ENCODE measurements at regions not wholly inside any gene's neighbourhood (a gene's known extent, or its start where the extent isn't known, plus 50 kb on each side); places are given as distances from the start of the nearest gene placed in this dataset.
"Not testable (repeated sequence)": the region's sequence is repeated elsewhere in the genome, so short reads cannot be mapped to it uniquely, and the experiment has no call there.

DNA sequence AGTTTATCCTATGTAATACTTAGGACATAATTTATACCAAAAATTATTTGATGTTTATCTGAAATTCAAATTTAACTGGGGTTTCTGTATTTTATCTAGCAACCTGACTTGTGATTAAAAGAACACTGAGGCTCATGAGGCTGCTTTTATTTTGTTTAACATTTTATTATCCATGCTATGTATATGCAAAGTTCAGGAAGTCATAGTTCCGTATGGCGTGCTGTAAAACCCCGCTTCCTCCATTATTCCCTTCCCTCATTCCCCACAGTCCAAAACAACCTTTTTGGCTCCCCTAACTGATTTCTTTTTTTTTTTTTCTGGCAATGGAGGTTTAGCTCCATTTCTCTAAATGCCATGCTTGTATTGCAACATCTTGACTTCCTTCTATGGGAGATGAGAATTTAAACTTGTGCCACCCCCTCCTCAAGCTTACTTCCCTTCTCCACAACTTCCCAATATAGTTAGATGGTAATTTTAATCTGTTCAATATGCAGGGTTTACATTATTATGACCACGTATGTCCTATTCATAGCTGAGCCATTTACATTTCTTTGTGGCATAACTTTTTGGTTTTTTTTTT lies 138.0 kb upstream of the DNAH14 start:
- no peak for DNase-seq

DNA sequence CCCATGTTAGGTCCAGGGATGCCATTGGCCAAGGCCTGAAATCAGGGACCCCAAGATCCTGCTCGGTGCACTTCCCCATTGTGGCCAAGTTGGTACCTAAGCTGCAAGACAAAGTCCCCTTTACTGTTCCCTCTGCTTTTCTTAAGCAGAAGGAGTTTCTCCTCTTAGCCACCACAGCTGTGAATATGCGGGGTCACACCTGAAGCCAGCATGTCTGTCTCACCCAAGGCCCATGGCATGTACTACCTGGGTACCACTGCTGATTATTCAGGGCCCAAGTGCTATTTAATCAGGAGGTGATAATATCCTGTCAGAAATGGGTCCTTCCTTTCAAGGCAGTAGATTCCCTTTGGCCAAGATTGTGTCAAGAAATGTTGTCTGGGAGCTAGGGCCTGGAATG lies 133.9 kb upstream of the DNAH14 start:
- no peak for DNase-seq

DNA sequence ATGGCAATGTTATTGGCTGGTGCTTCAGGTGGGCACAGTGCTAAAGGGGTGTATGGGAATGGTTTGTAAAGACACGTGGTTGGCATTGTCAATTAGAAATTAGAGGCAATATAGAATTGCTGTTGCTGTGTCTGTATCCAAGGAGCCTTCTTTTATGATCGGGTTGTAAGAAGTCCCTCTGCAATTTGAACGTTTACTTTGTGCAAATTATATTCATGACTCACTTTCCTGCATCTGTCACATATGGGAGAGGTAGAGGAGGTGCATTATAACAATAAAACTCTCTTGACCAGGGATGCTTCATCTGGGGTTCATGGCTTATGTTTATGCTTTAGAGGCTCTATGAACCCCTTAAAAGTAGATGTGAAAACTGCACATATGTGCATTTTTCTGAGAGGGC lies 130.4 kb upstream of the DNAH14 start:
- DNase-seq: no peak

DNA sequence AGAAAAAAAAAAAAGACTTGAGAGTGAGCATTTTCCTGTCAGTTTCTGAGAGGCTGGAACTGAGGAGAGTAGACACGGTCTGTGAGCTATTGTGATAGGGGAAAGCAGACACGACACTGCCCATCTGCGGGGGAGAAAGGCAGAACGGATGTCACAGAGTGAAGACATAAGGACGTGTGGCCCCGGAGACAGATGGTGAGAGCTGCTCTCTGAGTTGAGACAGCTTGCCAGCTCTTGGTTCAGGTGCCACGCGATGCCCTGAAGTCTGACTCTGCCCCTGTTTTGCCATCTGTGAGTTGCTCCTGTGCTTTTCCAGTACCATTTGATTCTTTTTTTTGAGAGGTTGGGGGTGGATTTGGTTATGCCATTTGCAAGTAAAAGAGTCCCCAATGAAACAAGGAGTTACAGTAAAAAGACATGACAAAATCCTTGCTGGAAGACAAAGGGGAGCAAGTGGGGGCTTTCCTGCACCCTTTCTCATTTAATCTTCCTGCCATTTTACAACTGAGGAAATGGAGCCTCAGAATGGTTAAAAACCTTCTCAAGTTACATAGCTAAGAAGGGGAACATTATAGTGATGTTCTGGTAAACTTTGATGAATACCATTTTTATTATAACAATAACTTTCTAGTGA lies 128.9 kb upstream of the DNAH14 start:
- DNase-seq: no peak

DNA sequence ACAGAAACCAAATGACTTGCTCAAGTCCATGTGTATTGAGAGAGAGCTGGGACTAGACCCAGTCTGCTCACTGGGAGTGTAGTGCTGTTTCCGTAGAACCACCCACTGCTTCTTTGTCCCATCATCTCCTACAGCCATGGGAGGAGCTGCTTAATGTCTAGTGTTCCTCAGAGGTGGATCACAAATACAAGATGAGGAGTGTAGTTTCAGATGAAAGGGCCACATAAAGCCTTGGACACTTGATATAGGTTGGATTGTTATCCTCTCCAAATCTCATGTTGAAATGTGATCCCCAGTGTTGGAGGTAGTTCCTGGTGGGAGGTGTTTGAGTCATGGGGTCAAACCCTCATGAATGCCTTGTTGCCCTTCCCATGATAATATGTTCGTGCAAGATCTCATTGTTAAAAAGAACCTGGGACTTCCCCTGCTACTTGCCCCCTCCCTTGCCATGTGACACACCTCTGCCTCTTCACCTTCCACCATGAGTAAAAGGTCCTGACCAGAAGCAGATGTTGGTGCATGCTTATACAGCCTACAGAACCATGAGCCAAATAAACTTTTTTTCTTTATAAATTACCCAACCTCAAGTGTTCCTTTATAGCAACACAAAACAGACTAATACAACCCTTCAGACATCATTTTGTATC lies 127.5 kb upstream of the DNAH14 start:
- DNase-seq: no peak

DNA sequence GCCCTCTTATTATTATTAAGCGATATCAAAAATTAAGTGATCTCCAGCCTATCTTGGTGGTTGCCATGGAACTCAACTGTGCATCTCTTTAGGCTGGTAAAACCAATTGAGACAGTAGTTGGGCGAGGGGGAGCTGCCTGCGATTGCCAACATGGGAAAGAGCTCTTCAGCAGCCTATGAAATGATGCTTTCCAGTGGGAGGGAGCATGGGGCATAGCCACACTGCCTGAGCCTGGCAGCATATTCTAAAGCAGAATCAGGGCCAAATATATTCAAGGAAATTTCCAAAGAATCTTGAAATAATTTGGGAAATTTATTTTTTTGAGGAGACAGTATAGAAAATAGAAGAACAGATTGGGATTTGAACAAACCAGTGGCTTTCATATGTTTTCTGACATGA lies 126.9 kb upstream of the DNAH14 start:
- no peak for DNase-seq

DNA sequence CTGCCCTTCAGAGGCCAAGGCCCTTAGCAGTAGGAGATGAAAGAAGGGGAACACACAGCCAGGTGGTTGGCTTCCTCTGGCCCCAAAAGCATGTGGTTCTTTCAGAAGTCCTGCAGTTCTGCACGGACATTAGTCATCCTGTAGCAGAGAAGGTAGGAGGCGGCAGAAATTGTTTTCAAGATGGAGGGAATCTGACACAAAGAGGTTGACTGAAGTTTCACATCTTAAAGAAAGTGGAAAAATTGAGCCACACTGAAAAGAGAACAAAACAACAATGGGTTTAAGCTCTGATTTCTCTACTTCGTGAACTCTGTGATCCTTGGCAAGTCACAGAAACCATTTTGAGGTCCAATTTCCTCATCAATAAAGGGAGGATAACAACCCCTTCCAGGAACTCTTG lies 125.3 kb upstream of the DNAH14 start:
- DNase-seq: no peak

DNA sequence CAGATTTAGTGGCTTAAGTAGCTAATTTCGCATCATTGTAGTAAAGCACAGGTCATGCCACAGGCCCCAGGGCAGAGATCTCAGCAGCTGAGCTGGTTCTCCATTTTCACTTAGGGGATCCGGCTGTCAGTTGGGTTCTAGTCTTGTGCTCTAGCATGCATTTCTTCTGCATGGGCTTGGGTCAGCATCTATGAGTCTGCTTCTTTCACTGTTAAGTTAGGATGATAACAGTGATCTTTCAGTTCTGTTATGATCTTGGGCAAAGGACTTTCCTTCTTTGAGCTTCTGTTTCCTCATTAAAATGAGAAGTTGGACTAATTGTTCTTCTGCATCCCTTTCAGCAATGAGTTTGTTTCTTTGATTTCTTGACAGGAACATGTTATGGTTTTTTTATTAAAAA lies 123.6 kb upstream of the DNAH14 start:
- DNase-seq: no peak

DNA sequence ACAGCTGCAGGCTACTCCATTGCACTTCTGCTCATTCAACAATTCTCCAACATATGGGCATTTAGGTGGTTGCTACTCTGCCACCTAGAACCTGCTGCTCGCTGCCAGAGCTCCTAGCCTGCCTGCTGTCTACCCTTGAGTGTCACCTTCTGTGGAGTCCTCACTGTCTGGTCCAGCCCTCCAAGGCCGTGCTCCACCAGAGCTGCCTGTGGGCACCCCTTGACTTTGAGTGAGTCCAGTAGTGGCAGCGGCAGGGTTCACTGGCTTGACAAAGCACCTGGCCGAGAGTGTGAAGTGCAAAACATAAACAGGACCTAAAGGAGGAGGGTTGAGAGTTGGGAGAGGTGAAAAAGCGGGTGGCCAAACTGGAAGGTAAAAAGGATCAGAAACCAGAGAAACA lies 120.3 kb upstream of the DNAH14 start:
- DNase-seq: no peak

DNA sequence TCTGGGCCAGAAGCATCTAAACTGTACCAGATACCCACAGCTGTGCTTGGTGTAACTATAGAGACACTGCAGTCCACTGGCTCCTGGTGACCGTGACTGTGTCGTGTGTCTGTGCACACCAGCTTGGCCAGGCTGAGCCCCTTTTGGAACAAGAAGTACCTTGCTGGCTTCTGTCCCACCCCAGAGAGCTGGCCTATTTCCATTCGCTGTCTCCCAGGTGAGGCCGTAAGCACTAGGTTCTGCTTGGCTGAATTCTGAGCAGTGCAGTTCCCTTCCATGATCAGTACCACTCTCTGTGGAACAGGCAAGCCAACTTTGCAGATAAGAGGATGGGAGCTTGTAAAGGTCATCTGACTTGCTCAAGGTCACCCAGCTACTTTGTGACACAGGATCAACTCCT lies 119.9 kb upstream of the DNAH14 start:
- DNase-seq: no peak

DNA sequence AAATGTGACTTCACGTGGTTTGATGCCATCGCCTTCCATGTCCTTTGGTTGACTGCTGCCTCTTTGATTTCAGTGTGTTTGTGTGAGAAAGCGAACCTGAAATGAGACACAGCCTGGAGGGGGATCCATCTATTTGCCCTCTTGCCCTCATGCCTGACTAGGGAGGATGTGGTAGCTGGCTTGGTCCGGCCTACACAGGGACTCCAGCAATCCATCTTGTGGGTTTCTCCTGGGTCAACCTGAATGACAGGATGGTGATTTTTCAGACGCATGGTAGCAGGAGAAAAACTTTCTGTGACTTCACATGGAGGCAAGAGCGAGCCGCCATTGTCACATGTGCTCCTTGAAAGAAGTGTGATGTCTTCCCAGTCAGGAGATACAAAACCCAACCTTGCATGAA lies 117.9 kb upstream of the DNAH14 start:
- no peak for DNase-seq

DNA sequence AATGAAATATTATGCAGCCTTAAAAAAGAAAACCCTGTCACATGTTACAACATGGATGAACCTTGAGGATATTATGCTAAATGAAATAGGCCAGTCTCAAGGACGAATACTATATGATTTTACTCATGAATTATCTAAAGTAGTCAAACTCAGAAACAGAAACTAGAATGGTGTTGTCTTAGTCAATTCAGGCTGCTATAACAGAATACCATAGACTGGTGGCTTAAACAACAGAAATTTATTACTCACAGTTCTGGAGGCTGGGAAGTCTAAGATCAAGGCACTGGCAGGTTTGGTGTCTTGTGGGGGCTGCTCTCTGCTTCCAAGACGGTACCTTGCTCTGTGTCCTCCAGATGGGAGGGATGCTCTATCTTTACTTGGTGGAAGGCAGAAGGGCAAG lies 113.8 kb upstream of the DNAH14 start:
- no peak for DNase-seq

DNA sequence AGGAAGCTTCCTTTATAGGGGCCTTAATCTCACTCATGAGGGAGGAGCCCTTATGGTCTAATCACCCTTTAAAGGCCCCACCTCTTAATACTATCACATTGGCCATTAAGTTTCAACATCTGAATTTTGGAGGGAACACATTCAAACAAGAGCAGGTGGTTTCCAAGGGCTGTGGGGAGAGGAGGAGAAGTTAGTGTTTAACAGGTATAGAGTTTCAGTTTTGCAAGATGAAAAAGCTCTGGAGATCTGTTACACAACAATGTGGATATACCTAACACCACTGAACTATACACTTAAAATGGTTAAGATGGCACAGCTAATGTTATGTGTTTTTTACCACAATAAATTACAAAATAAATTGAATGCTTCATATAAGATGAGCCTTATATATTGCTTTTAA lies 113.4 kb upstream of the DNAH14 start:
- DNase-seq: no peak

DNA sequence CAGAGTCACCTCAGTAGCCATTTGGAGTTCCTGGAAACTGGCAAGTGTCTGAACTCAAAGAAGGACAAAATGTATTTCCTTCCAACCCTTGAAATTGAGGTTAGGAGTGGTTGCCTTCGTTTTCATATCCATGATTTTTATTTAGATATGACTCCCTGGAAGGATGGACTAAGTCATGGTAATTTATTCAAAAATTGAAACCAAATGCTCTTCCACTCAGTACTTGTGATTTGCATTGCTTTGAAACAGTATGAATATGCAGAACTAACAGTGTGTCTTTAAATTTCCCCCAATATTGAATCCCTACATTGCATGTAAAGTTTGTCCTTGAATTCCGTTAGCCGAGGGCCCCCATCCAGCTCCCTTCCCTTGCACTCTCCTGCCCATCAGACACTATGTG lies 112.1 kb upstream of the DNAH14 start:
- DNase-seq: no peak

DNA sequence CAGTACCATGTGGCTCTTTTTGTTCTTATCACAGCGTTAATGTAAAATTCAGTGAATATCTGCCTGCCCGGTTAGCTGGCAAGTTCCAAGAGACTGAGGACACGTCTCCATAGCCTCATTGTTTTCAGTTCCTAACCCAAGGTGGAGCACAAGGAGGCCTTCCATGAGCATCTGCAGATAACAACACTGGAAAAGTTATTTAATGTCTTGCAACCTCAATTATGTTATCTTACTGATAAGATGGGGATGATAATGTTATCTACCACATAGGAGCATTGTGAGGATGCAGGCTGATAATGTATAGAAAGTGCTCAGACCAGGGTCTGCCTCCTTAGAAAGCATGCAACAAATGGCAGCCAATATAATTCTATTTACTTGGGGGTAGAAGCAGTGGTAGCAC lies 109.6 kb upstream of the DNAH14 start:
- DNase-seq: no peak

DNA sequence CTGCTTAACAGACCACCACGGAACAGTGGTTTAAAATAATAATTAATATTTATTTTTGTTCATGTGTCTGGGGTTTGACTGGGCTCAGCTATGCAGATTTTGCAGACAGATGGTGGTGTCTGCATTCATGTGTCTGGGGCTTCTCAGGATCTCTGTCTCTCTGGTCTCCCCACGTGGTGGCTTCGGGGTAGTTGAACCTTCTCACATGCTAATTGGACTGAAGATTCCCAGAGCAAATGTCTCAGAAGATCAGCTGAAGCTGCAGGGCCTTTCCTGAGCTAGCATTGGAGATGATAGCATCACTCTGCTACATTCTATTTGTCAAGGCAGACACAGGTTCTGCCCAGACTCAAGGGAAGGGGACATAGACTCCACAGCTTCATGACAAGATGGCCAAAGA lies 109.1 kb upstream of the DNAH14 start:
- no peak for DNase-seq

DNA sequence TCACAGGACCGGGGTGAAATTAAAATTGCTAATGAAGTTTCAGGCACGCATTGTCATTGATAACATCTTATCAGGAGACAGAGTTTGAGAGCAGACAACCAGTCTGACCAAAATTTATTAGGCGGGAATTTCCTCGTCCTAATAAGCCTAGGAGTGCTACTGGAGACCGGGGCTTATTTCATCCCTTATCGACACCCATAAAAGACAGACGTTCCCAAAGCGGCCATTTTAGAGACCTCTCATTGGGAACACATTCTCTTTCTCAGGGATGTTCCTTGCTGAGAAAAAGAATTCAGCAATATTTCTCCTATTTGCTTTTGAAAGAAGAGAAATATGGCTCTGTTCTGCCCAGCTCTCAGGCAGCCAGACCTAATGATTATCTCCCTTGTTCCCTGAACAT lies 107.7 kb upstream of the DNAH14 start:
- not testable (repeated sequence) for DNase-seq

DNA sequence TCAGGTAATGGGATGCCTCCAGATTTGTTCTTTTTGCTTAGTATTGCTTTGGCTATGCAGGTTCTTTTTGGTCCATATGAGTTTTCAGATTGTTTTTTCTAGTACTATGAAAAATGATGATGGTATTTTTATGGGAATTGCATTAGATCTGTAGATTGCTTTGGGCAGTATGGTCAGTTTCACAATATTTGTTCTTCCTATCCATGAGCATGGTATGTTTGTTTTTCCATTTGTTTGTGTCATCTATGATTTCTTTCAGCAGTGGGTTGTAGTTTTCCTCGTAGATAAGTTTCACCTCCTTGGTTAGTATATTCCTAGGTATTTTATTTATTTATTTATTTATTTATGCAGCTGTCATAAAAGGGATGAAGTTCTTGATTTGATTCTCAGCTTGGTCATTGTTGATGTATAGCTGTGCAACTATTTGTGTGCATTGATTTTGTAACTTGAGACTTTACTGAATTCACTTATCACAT lies 103.9 kb upstream of the DNAH14 start:
- DNase-seq: no peak

DNA sequence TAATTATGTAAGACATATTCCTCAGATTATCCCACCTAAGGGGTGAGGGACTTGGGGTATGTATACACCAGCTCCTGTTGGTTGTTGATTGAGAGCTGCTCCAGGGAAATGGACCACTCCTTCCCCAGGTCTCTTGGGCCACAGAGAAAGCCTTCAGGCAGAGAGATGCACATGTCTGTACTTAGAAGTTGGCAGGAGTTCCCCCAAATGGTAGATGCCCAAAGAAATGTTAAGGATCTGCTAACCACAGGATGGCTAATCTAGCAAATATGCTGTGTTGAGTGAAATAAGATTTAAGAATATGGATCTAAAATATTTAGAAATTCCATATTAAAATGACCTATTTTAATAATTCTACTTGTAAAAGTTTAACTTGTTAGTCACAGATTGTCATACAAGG lies 100.8 kb upstream of the DNAH14 start:
- DNase-seq: no peak

DNA sequence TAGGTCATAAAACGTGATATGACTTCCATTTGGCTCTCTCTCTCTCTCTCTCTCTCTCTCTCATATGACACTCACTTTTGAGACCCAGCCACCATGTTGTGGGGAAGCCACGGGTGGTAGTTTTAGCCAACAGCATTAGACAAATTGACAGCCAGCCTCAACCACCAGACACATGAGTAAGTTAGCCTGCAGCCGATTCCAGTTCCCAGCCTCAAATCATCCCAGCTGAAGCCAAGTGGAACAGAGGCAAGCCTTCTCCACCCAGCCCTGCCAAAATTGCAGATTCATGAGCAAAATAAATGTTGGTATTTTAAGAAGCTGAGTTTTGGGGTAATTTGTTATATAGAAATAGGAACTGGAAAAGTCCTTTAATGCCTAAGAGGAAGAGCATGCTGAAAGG lies 98.0 kb upstream of the DNAH14 start:
- DNase-seq: no peak

DNA sequence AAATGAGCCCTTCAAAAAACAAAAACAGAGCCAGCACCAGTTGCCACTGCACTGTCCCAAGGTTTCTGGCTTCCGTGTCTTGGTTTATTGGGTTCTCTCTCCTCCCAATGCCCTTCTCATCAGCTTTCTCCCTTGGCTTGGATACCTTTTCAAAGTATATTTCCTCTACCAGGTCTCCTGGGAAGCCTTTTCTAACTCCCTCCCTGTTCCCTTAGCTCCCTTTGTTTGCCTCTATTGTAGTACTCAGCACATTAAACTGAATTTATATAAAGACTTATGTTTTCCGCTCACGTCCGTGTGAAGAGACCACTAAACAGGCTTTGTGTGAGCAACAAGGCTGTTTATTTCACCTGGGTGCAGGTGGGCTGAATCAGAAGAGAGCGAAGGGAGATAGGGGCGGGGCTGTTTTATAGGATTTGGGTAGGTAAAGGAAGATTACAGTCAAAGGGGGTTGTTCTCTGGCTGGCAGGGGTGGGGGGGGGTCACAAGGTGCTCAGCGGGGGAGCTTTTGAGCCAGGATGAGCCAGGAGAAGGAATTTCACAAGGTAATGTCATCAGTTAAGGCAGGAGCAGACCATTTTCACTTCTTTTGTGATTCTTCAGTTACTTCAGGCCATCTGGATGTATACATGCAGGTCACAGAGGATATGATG lies 89.7 kb upstream of the DNAH14 start:
- DNase-seq: not testable (repeated sequence)

DNA sequence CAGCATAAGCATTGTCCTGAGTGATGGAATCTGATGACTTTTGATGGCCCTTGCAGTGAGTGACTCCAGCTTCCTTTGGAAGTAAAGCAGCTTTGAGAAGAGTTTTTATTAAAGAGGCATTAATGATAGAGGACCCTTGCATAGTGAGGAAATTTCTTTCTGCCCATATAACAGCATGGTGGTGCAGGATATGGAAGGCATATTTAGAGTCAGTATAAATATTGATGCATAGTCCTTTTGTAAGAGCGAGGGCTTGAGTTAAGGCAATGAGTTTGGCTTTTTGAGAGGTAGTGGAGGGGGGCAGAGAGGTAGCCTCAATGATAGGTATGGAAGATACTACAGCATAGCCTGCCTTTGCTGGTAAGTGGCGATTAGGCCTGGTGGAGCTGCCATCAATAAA lies 87.7 kb upstream of the DNAH14 start:
- not testable (repeated sequence) for DNase-seq

DNA sequence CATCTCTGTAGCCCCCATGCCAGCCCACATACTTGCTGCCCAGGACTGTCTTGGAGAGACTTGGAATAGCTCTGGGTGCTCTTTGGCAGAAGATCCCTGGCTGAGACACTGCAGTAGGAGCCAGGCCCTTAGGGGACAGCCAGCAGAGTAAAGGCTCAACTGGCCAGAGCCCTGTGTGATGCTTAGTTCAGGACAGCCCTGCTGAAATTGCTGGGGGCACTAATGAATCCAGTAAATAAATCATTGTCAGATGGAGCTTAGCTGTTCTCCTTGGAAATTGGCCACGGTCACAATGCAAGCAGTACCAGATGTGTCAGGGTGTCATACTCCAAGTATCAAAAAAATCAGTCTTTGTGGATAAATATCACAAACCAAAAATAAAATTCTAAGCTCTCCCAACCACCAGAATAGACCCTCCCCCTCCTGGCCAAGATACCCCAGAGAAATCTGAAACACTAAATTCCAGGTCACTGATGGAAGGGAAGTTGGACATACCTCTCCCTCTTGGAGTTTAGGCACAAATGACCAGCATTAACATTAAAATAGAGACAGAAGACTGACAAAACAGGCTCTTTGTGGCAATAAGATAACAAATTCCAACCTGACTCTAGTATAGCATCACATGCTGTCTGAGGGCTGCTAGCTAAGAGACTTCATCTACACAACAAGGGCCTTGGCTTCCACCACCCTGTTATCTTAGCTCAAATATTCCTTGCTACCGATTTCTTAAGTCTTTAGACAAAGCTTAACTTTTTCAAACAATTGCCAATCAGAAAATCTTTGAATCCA lies 83.2 kb upstream of the DNAH14 start:
- no peak for DNase-seq

All from CD4-positive, alpha-beta T cell treated with Interleukin-21 for 1 hour (primary cell).